ENCODE measurements at regions not wholly inside any gene's neighbourhood (a gene's known extent, or its start where the extent isn't known, plus 50 kb on each side); places are given as distances from the start of the nearest gene placed in this dataset.

GRCh38 chr7:67588631-67589030 lies 592.0 kb downstream of the TYW1 start:
- TF ChIP-seq CTCF (IDR thresholded peaks at IDR 0.05) (no peak), POLR2A (IDR thresholded peaks at IDR 0.05) (no peak)
